ENCODE measurements at regions not wholly inside any gene's neighbourhood (a gene's known extent, or its start where the extent isn't known, plus 50 kb on each side); places are given as distances from the start of the nearest gene placed in this dataset.

DNA sequence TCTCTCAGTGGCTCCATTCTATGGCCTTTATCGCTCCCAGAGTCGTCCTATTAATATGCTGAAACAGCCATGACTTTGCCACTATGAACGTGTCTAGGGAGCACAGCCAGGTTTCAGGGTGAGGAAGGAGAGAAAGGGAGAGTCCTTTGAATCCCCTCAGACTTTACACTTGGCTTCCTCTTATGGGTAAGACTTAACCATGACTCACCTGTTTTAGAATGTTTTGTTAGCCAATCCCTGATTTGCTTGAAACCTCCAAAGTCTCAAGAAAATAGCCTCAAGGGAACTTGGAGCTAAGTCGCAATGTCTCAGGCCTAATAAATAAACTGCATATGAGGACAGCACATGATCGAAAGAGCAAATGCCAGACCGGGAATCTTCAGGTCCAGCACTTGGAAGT is 131.2 kb upstream of the RCN1 start:
- TF ChIP-seq POLR2A (IDR thresholded peaks at IDR 0.05) (no peak), POLR2AphosphoS5 (IDR thresholded peaks at IDR 0.05) (no peak)
- TF ChIP-seq, protein P1, sequence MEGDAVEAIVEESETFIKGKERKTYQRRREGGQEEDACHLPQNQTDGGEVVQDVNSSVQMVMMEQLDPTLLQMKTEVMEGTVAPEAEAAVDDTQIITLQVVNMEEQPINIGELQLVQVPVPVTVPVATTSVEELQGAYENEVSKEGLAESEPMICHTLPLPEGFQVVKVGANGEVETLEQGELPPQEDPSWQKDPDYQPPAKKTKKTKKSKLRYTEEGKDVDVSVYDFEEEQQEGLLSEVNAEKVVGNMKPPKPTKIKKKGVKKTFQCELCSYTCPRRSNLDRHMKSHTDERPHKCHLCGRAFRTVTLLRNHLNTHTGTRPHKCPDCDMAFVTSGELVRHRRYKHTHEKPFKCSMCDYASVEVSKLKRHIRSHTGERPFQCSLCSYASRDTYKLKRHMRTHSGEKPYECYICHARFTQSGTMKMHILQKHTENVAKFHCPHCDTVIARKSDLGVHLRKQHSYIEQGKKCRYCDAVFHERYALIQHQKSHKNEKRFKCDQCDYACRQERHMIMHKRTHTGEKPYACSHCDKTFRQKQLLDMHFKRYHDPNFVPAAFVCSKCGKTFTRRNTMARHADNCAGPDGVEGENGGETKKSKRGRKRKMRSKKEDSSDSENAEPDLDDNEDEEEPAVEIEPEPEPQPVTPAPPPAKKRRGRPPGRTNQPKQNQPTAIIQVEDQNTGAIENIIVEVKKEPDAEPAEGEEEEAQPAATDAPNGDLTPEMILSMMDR (IDR thresholded peaks at IDR 0.05): no peak
